ENCODE measurements at regions not wholly inside any gene's neighbourhood (a gene's known extent, or its start where the extent isn't known, plus 50 kb on each side); places are given as distances from the start of the nearest gene placed in this dataset.

- Histone ChIP-seq H3K14ac (ENCODE audit: insufficient read depth, low read length) (no peak overlapping the region), H2BK15ac (ENCODE audit: low read depth, low read length) (no peak overlapping the region), H4K91ac (ENCODE audit: insufficient read length, low read depth, low read length) (no peak overlapping the region), H3K23ac (ENCODE audit: insufficient read length, low read depth, low read length) (no peak overlapping the region), H4K8ac (replicated peaks; ENCODE audit: insufficient read length, low read depth, low read length) (no peak overlapping the region), H3K9ac (ENCODE audit: extremely low read depth, insufficient read length, low read length) (peak overlapping the region; percentile 87), H3K18ac (ENCODE audit: insufficient read length, low read depth, low read length) (no peak overlapping the region), H3K4me1 (ENCODE audit: insufficient read depth, low read length) (no peaks in the 10 kb centered on the region), H3K4ac (ENCODE audit: low read depth, low read length) (no peak overlapping the region), H4K20me1 (ENCODE audit: control insufficient read depth, insufficient read depth, insufficient read length) (peaks cover 3% of the 10 kb centered on the region), H2BK20ac (ENCODE audit: low read depth, low read length, poor library complexity, severe bottlenecking) (no peak overlapping the region), H3K27ac (ENCODE audit: insufficient read length, low read depth, low read length) (peak overlapping the region; percentile 82), H2AK5ac (ENCODE audit: insufficient read length, low read length) (no peak overlapping the region), H3T11ph (ENCODE audit: low read length) (no peak overlapping the region), H2BK12ac (ENCODE audit: insufficient read length, low read depth, low read length) (no peak overlapping the region), H2BK120ac (ENCODE audit: low read depth, low read length, poor library complexity, severe bottlenecking) (no peak overlapping the region), H3K56ac (ENCODE audit: insufficient read length, low read depth, low read length) (no peak overlapping the region), H3K23me2 (ENCODE audit: insufficient read length, low read depth, low read length, poor library complexity, severe bottlenecking) (peaks cover 7% of the 10 kb centered on the region), H3K79me1 (ENCODE audit: insufficient read depth, low read depth, low read length, poor library complexity, severe bottlenecking) (no peaks in the 10 kb centered on the region), H3K79me2 (ENCODE audit: insufficient read depth, low read length) (no peaks in the 10 kb centered on the region), H3K4me2 (ENCODE audit: insufficient read depth, insufficient read length, low read length) (peak overlapping the region; percentile 48), H2BK5ac (ENCODE audit: insufficient read length, low read length) (no peak overlapping the region), H3K27me3 (ENCODE audit: insufficient read depth, low read length) (no peaks in the 10 kb centered on the region), H3K9me3 (ENCODE audit: control insufficient read depth, low read depth, low read length) (no peaks in the 10 kb centered on the region), H2AFZ (ENCODE audit: low read length) (no peak overlapping the region), H4K5ac (ENCODE audit: insufficient read length, low read depth, low read length) (no peak overlapping the region)
- WGBS (ENCODE audit: extremely low coverage, insufficient read length, low lambda C conversion rate): no CpG with 5 or more reads among the region's 9 CpGs
- Mint-ChIP-seq H3K27me3 (ENCODE audit: low read depth) (peaks cover 3% of the 10 kb centered on the region; the same call in 1 of the 2 replicates), H3K4me3 (peak overlapping the region; percentile 92 to 96), H3K9me3 (no peaks in the 10 kb centered on the region), H3K27ac (peak overlapping the region; percentile 99), H3K4me1 (peaks cover 22 to 23% of the 10 kb centered on the region in 2 experiments), H3K36me3 (ENCODE audit: insufficient read depth in 1 of 3, low read depth in 3 of 3) (peaks cover 0 to 7% (median 4%) of the 10 kb centered on the region in 3 experiments; a peak in 3 of 7 replicates)
- no peak for DNase-seq
- TF ChIP-seq CTCF (conservative IDR thresholded peaks at IDR 0.05): no peak
Observed at GRCh38 chr6:26250698-26251044, 114.3 kb upstream of the BTN3A2 start.

All from H9 (cell line).